Lower leg skin (tissue), 4 donors: ENCODE measurements at regions not wholly inside any gene's neighbourhood (a gene's known extent, or its start where the extent isn't known, plus 50 kb on each side); places are given as distances from the start of the nearest gene placed in this dataset.

Experiments
- DNase-seq, 2 donors: peaks; one replicate each; pipeline ENCODE4 v3.0.0-alpha.2; 2019; ENCODE audit warnings: low spot score in 2 of 2
- H3K4me3 ChIP-seq: fragments of 200-600 bp; sonication (generic); 2 replicates; pipeline ENCODE4 v1.5.1; 2017; ENCODE audit warnings: mild to moderate bottlenecking, low read depth; ENCODE audit not compliant: poor library complexity, severe bottlenecking
- POLR2A ChIP-seq, 2 donors: fragments of 450-650 bp; IDR thresholded peaks; one replicate each; pipeline ENCODE4 v1.6.1; 2016 to 2017; ENCODE audit warnings: antibody characterized with exemption in 2 of 2, mild to moderate bottlenecking in 1 of 2, moderate library complexity in 1 of 2
- WGBS, 2 donors: methylation state at CpG; one replicate each; pipeline ENCODE4 v1.1.5; 2018; 5-methylcytosine and 5-hydroxymethylcytosine counted together
- intact Hi-C: fragments of 100-400 bp; cut with DNase I; formaldehyde crosslinking; loops from one replicate; pipeline ENCODE4 v1.15.0; 2023; ENCODE audit warnings: low total_unique reads
- TF ChIP-seq, protein P1 (sequence below), 3 donors: fragments of 450-650 bp; IDR thresholded peaks; one replicate each; pipeline ENCODE4 v1.5.1; 2016; ENCODE audit warnings: antibody characterized with exemption in 3 of 3, mild to moderate bottlenecking in 3 of 3, moderate library complexity in 2 of 3

DNA sequence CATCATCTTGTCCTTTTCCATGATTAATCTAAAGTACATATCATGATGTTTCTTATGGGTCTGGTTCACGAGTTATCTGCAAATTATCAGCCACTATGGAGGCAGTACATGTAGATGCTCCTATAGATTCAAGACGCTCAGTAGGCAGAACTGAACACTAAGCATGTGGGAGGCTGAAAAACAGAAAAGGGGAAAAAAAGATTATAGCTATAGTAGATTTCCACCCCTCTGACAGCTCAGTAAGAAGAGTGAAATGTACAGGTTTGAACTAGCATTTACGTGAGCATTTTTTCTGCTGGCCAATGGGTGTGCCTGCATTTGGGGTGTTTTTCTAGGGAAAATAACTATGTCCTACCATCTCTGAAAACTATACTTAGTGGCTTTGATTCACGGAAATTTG, 308.9 kb downstream of the ZEB2 start:
- DNase-seq = no peak
- TF ChIP-seq POLR2A (IDR thresholded peaks at IDR 0.05) = no peak
- TF ChIP-seq, protein P1, sequence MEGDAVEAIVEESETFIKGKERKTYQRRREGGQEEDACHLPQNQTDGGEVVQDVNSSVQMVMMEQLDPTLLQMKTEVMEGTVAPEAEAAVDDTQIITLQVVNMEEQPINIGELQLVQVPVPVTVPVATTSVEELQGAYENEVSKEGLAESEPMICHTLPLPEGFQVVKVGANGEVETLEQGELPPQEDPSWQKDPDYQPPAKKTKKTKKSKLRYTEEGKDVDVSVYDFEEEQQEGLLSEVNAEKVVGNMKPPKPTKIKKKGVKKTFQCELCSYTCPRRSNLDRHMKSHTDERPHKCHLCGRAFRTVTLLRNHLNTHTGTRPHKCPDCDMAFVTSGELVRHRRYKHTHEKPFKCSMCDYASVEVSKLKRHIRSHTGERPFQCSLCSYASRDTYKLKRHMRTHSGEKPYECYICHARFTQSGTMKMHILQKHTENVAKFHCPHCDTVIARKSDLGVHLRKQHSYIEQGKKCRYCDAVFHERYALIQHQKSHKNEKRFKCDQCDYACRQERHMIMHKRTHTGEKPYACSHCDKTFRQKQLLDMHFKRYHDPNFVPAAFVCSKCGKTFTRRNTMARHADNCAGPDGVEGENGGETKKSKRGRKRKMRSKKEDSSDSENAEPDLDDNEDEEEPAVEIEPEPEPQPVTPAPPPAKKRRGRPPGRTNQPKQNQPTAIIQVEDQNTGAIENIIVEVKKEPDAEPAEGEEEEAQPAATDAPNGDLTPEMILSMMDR (IDR thresholded peaks at IDR 0.05) = no peak
- no peak overlapping the region for H3K4me3 ChIP-seq
- intact Hi-C loops = no loop called here
- WGBS, 2 donors = 86 to 88% methylated on average over 4 of the region's 4 CpGs

DNA sequence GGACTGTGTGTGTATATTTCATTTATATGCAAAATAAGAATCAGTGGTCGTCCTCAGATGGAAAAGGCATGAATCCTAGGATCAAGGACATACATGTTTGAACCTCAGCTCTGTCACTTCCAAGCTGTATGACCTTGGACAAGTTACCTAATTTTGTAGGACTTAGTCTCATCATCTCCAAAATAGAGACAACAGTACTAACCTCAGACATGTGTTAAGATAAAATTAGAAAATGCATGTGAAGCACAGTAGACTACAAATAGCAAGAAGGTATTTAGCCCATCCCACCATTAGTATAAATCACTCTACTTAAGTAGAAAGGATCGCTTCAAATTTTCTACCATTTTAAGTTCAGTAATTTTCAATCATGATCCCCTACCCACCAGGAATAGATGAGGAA, 309.8 kb downstream of the ZEB2 start:
- no peak overlapping the region for H3K4me3 ChIP-seq
- intact Hi-C loops = no loop called here
- TF ChIP-seq POLR2A (IDR thresholded peaks at IDR 0.05) = no peak
- TF ChIP-seq, protein P1 (IDR thresholded peaks at IDR 0.05) = no peak
- WGBS, 2 donors = 92 to 99% methylated on average over 2 of the region's 2 CpGs
- DNase-seq = no peak

DNA sequence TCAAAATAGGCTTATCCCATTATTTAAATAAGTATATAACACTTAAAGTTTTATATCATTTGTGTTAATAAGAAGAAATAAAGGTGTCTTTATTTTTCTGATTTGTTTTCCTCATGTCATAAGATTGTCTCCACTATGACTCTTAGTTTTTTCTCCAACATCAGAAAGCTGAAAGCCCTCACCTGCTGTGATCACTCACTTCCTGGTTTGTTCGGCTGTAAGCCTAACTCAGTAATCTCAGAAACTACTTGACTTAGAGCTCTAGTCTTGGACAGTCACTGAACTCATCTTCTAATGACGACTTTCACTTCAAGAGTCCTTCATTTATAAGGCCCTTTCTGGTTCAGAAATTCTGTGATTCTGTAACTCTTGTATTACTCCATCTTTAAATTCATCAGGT, 311.0 kb downstream of the ZEB2 start:
- TF ChIP-seq, protein P1 (IDR thresholded peaks at IDR 0.05) = no peak
- TF ChIP-seq POLR2A (IDR thresholded peaks at IDR 0.05) = no peak
- intact Hi-C loops = no loop called here
- WGBS, 2 donors = 95 to 100% methylated on average over 2 of the region's 2 CpGs

DNA sequence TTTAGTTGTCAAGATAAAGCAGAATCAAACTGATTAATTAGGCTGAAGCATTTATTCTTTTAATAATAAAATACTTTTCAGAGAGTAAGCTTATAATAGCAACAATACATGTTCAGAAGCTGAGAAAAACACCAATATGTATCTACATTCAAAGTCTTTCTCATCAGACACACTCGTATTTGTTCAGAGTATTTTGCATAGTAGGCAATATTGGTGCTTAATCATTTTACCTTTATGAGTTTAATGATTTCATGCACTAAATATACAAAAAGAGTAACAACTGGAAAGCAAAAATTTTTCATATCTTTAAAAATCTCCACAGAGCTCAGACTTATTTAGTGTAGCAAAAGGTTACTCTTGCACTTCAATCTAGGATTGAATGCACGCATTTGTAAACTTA, 313.9 kb downstream of the ZEB2 start:
- intact Hi-C loops = no loop called here
- TF ChIP-seq, protein P1 (IDR thresholded peaks at IDR 0.05) = no peak
- no peak for TF ChIP-seq POLR2A (IDR thresholded peaks at IDR 0.05)
- DNase-seq = no peak
- 94 to 96% methylated on average over 2 of the region's 2 CpGs for WGBS, 2 donors
- no peak overlapping the region for H3K4me3 ChIP-seq

More for the DNA sequence above, 311.0 kb downstream of the ZEB2 start:
- H3K4me3 ChIP-seq = no peak overlapping the region
- DNase-seq = no peak

DNA sequence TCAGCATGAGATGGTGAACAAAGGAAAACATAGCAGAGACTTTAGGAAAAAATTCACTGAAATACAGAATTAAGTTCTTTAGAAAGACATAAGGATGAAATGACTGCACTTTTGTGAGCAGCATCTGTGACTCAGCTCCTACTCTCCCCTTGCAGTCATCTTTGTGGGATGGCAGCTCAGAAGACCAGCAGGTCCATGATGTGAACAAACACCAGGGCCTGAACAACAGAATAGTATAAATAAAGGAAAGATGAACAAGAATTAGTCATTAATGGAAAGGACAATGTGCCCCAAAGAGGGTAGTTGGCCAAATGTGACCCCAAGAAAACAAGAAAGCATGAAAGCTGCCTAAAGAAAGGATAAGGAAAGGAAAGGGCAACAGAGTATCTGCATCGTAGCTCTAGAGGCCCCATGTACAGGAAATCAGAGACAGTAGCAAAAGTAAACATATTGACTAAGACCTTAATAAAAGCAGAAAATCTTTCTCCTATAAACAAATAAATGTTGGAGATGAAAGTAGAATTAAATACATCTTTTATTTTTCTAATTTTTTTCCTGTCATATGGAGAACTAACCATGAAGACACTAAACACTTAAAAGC, 318.0 kb downstream of the ZEB2 start:
- WGBS, 2 donors = 89 to 97% methylated on average over 1 of the region's 1 CpG
- no peak for TF ChIP-seq POLR2A (IDR thresholded peaks at IDR 0.05)
- TF ChIP-seq, protein P1 (IDR thresholded peaks at IDR 0.05) = no peak
- intact Hi-C loops = no loop called here
- DNase-seq = no peak
- H3K4me3 ChIP-seq = no peak overlapping the region

DNA sequence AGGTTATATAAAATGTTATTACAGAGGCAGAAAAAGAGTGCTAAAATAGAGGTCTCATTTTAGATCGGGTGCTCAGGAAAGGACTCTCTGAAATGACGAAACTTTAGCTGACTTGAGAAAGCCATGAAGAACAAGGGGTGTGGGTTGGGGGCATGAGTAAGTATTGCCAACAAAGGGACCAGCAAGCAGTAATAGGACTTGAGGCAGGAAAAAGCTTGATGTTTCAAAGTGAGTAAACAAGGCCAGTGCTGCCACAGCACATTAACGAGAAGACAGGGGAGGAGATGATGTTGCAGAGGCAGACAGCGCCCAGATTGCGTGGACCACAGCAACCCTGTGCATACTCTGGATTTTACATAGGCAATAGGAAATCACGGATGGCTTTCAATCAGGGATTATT, 318.8 kb downstream of the ZEB2 start:
- H3K4me3 ChIP-seq = no peak overlapping the region
- TF ChIP-seq, protein P1 (IDR thresholded peaks at IDR 0.05) = no peak
- TF ChIP-seq POLR2A (IDR thresholded peaks at IDR 0.05) = no peak
- intact Hi-C loops = no loop called here
- no peak for DNase-seq
- WGBS, 2 donors = 93 to 94% methylated on average over 6 of the region's 6 CpGs
